NCI-H1694 treated with DMSO at 0.1 percent for 48 hours (cell line): ENCODE measurements at regions not wholly inside any gene's neighbourhood (a gene's known extent, or its start where the extent isn't known, plus 50 kb on each side); places are given as distances from the start of the nearest gene placed in this dataset.

Experiments used
- DNase-seq: peaks from one replicate; lab custom pipeline; 2025; lab: John Stamatoyannopoulos, UW

DNA sequence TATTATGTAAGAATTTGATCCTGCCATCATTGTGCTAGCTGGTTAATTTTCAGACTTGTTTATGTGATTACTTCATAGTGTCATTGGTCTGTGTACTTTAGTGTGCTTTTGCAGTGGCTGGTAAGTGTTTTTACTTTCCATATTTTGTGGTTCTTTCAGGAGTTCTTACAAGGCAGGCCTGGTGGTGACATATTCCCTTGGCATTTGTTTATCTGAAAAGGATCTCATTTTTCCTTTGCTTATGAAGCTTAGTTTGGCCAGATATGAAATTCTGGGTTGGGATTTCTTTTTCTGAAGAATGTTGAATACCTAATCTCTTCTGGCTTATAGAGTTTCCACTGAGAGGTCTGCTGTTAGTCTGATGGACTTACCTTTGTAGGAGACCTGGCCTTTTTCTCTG is 72.8 kb upstream of the MC4R start:
- DNase-seq: no peak

DNA sequence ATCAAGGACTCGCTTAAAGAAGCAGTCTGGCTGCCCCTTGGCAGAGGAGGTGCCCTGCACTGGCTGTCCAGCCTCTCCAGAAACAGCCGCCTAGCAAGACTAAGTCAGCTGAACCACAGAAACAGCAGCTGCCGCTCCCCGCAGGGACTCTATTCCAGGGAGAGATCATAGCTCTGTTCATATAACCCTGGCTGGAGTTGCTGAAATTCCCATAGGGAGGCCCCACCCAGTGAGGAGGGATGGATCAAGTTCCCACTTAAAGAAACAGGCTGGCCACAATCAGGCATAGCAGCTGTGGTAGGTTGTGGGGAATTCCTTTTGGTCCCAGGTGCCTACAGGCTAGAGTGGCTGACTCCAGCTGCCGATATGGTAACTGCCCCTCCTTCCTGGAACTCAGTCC is 74.2 kb upstream of the MC4R start:
- DNase-seq: no peak

DNA sequence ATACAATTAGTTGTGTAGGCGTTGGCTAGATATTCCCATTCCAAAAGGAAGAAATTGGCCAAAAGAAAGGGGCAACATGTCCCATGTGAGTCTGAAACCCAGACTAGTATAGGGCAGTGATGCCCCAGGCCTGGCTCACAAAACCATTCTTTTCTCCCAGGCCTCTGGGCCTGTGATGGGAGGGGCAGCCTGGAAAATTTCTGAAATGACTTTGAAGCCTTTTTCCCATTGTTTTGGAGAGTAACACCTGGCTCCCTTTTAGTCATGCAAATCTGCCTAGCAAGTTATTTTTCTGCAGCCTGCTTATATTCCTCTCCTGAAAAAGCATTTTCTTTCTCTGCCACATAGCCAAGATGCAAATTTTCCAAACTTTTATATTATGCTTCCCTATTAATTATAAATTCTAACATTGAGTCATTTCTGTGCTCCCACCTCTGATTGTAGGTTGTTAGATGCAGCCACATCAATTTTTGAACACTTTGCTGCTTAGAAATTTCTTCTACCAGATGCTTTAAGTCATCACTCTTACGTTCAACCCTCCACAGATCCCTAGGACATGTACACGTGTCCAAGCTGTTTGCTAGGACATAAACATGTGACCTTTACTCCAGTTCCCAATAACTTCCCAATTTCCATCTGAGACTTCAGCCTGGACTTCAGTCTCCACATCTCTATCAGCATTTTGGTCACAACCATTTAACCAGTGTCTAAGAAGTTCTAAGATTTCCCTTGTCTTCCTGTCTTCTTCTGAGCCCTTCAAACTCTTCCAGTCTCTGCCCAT is 76.1 kb upstream of the MC4R start:
- no peak for DNase-seq

DNA sequence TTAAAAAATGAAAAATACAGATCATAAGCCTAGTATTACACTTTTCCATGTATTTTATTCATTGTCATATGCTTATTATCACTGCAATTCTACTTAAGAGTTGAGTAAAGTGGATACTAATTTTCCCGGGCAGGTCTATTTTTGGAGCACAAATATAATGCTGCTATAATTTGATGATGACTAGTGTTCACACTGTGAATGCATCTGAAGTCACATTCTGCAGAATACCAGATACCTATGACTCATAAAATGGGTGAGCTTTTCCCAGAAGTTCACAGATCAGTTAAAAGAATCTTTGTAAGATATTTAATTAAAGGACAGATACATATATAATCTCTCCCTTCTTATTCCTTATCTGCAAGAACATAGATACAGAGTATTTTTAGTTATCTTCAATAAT is 79.8 kb upstream of the MC4R start:
- no peak for DNase-seq

DNA sequence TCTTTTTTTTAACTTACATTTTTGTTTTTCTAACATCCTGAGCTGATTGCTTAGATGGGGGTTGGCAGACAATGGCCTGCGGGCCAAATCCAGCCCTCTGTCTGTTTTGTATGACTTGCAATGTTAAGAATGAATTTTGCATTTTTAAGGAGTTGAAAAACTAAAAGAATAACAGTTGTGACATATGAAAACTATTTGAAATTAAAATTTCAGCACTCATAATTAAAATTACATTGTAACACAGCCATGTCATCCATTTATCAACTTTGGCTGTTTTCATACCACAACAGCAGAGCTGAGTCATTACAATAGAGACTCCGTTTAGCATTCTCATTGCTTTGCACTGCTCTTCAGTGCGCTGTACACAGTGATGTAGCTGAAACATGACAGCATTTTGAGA is 94.1 kb upstream of the MC4R start:
- no peak for DNase-seq

DNA sequence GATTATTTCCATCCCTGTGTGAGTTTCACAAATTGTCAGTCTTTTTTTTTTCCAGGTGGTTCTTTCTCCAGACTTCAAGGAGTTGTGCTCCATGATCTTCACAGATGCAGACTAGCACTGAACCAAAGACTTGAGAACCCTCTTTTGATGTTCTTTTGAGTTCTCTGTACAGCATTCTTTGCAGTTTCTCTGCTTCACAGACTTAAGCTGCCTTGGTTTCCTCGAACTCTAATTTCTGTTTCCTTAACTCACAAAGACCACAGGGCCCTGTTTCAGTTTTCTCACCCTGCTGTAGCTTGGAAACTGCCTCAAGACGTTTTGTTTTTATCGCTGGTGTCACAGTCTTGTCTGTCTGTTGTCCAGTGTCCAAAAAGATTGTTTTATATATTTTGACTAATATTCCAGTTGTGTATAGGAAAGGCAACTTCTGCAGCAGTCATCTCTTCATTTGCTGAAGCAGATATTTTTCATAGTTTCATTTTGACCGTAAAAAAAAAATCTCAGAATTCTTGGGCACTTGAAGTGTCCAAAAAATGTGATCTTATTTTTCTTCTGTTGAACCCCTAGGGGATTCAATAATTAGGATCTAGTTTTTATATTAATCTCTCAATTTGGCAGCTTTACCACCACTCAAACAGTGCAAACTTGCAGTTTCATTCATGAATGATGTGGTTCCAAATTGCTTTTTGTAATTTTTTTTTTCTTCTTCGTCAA is 97.0 kb upstream of the MC4R start:
- no peak for DNase-seq

DNA sequence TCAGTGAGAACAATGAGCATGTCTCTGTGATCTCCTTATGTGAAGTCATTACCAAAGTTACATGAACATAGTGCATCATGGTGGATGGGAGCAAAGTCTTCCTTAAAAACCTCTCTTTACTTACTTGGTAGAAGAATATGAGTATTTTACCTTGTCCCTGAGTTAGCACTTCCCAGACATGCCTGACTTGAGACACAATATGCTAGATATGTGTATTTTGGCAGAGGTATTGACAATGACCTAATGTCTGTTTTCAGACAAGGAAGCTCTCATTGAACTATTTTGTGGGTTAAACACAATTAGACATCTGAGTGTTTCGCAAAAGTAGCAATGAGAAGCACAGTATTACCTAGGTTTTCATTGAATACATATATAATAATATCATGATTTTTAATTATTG is 99.1 kb upstream of the MC4R start:
- DNase-seq: no peak

DNA sequence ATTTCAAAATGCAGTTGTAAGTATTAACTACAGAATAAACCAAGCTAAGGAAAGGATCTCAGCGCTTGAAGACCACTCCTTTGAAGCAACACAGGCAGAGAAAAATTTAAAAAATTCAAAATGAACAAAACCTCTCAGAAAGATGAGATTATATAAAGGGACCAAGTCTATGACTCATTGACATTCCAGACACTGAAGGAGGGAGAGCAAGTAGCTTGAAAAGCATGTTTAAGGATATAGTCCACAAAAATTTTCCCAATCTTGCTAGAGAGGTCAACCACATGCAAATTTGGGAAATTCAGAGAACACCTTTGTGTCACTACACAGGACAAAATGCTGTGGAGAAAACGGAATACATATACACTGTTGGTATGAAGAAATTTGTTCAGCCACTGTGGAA is 112.6 kb upstream of the MC4R start:
- DNase-seq: no peak

DNA sequence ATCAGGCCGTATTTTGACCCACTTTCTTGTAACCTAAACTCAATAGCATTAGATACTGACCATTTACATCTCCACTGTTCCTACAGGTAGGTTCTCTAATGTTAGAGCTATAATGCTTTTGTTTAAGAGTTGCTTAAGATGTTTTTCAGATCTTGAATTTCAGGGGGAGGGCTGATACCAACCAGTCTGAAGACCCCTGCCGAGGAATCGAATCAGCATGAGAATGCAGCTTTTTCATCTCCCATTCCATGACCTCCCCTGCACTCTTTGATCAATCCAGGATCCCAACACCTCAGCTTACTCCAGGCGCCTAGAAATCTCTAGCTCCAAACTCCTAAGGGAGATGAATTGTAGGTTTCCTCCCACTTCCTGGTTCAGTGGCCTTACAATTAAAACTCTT is 120.5 kb upstream of the MC4R start:
- no peak for DNase-seq

DNA sequence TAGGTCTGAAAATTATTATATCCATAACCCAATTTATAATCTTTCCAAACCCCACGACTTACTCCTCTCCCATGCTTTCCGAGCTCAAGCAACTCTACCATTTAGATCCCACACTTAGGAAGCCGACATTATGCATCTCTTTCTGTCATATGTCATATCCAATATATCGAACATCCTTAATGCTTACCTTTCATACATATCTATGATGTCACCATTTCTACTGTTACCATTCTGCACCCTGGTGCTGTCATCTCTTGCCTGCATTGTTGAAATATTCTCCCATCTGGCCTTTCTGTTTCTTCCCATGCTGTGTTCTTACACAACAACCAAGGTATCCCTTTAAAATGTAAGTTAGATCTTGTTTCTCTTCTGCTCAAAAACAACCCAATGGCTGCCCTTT is 127.1 kb upstream of the MC4R start:
- no peak for DNase-seq

DNA sequence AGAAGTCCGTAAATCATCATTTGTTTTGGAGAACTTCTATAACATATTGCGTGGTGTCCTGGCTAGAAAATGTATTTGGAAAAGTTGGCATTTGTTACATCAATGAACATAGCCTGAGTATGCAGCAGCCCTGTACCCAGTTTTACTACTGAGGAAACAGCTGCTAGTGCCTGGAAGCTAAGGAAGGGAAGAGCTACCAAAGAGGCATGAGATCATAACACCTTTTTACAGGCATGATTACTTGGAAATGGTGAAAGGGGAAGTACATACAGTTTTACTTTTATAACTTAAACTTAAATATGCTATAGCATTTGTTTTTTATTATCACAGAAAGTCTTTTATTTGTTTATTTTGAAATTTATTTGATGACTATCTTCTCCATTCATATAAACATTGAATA is 128.4 kb upstream of the MC4R start:
- no peak for DNase-seq

DNA sequence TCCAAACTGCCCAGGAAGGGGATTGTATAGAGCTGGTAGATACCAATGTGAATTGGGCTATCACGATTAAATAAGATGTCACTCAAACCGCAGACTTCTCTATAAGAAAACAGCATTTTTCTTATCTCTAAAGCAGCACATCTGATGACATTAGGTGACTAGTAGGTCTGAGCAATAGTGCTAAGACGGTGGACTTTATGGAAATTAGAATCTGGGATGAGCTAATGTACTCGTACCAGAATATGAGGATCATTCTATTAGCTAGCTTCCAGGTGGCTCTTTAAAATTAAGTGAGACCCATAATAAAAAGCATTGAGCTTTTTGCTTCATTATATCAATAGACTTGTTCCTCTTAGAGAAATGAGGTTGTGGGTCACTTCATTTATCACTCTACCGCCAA is 130.0 kb upstream of the MC4R start:
- no peak for DNase-seq

DNA sequence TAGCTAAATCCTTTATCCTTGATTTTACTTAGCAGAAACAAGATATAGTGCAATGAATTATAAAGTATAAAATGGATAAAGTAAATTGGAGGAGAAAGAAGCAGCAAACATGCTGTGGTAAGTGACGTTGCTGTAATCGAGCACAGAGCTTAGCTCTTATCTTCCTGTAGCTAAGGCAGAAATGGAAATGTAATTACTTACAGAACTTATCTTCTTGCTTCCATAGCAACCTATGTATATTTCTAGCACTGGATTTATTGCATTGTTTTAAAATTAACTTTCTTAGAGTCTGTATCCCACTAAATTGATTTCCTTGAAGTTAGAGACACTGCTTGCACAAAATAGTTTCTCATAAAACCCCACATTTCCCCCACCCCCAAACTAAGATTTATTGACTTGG is 130.6 kb upstream of the MC4R start:
- no peak for DNase-seq

DNA sequence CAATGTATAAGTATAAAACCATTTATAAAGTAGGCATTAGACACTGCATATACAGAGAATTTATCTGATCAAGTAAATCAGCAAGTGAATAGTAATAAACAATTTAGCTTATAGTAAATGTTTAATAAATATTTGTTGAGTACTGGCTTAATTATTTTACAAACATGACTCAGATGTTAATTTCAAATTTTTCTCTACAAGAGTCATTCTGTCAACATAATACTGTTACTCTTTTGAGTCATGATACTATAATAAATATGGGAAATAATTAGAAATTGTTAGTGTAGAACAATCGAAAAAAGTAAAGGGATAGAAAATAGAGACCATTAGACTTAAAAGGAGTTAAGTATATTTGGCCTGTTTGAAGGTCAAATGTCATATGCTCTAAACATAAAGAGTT is 133.6 kb upstream of the MC4R start:
- DNase-seq: no peak

DNA sequence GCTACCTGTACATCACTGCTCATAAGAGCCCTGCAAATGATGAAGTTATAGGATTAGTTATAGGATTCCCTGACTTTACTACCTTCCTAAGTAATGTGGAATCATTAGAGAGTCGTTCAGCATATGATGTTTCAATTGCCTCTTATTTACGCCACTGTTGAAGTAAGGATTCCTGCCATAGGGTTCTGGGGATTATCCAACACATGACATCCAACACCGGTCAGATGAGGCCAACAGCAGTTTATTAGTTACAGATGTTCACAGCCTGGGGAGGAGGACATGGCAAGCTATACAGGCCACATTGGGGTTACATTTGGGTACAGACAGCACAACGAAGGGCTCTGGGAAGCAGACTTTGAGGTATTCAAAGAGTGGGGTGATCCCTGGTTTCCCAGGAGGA is 134.1 kb upstream of the MC4R start:
- DNase-seq: no peak

DNA sequence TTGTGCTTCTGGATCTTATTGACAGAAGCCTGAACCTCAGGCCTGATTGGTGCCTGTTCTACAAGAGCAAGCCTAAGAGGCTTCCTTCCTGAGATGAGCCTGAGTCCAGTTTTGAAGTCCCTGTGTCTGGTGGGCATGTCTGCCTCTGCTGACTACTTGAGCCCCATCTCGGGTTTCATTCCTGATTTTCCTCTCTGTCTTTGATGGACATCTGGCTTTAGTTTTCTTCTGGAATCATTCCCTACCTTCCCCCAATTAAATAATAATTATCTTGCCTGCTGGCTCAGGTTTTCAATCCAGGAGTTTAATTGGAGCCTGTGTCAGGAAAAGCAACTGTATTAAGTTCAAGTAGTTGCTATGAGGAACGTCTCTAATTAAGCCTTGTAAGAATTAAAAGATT is 135.5 kb upstream of the MC4R start:
- peak; percentile 50 for DNase-seq

DNA sequence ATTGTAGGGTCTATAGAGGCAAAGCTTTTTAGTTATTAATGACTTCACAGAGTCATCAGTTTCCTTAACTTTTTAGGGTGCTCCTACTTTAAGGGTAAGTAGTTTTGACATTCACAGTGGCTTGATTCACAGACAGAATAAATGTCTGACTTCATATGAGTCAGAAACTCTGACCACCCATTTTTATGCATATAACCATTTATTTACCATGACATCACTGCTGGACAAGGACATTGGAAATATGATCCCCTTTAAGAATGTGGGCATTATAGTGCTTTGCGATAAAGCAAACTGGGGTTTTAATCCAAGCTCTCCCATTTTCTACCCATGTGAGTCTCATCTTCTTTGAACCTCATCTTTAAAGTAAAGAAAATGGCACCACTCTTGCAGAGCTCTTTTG is 162.0 kb upstream of the MC4R start:
- DNase-seq: no peak

DNA sequence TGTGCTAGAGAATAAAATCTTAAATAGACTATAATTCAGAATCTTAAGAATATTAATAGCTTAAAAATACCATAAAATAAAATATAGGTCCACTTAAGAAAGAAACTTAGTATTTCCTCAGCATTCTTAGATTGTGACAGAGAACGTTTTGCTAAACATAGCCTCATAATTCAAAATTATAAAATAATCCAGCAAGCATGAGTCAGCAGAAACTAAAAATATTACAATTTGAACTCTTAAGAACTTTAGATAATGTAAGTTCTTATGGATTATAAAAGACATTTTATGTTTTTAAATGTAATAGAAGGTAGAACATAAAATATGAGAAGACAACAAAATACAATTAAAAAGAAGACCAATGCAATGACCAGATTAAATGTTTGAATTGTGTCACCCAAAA is 164.5 kb upstream of the MC4R start:
- DNase-seq: no peak

DNA sequence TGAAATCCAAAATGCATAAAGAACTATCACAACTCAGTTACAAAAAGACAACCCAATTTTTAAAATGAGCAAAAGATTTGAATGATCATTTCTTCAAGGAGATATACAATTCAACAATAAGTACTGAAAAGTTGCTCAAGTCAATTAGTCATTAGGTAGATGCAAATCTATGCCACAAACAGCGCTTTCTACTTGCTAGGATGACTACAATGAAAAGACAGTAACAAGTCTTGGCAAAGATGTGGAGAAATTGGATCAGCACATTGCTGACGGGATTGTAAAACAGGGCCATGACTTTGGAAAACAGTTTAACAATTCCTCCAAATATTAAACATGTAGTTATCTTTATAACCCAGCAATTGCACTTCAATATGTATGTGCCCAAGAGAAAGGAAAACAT is 166.3 kb upstream of the MC4R start:
- DNase-seq: no peak

DNA sequence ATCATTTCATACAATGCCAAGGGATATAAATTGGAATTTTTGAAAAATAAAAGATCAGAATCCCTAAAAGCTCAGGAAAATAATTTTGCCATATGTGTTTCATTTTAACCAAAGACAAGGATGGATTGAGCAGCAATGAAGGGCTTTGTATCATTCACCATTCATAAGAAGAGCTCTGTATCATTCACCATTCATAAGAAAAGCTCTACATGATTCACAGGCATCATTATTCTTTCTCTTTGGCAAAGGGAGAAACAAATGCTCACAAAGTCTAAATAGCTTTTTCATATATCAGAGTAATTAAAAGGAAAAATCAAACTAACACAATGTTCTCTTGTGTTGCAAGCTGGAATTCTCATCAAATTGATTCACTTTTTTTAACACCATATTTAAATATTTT is 169.1 kb upstream of the MC4R start:
- no peak for DNase-seq

DNA sequence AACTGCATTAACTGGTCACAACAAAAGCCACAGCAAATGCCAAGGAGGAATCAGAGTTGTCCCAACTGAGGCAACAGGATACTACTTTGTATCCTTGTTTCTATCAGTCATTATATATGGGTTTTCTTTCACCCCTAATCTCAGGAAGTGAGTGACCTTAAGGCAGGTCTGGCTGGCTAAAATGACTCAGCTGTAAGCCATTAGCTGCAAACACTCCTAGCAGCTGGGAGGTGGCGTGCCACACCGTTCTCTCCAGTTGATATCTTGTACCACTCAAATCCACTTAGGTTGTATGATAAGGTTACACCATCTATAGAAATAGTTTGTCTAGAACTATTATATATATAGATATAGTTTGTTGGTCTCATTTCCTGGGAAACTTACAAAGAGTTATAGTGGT is 171.1 kb upstream of the MC4R start:
- DNase-seq: no peak

DNA sequence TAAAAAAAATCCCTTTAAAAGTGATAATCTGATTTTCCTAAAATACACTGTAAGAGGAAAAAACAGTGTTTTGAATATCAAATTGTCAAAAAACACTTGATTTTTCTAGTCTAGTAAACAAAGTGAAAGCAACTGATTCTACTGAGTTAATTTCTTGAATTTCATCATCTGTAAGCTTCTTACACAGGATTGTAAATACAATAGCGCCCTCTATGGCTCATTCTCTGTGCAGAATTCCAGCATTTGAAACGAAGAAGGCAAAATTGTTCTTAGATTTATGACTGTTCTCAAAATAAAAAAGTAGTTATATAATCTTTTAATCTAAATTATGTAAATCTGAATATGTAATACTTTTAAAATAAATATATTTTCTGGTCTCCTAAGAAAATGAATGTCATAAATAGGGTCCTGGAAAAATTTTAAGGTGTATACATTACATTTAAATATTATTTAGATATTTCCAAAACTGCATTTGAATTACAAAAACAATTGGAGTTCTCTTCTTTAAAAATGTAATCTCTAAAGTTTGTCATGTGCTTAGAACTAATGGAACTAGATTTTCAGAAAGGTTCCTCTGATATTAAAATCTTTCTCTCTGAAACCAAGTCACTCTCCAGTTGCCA is 176.9 kb upstream of the MC4R start:
- DNase-seq: peak; percentile 77

DNA sequence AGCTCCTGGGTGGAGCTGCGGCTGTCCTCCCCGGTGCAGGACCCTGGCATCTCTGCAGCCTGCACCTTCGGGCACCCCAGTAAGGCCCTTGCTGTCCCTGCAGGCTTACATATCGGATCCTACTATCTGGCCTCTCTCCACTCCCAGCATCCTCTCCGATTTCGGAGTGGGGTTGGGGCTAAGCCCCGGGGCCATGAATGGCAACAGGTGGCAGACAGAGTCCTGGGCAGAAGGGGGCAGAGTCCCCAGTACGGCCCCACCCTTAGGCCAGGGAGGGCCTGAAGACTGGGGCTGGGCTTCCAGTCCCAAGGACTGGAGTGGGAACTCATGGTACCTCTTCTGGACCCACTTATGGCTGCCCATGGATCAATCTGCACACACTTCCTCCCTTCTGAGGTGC is 180.4 kb upstream of the MC4R start:
- DNase-seq: no peak

DNA sequence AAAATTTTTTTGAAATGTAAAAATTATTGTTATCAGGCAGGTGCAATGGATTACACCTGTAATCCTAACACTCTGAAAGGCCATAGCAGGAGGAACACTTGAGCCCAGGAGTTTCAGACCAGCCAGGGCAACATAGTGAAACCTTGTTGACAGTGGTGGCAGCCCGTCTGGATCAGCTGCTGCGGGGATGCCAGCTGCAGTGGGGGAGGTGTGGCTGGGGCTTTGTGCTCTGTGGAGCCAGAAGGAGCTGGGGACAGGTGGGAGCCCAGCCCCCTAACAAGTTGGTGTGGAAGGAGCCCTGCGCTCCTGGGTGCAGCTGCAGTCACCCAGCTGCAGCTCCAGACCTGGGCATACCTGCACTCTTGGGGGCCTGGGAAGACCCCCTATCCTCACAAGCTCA is 182.4 kb upstream of the MC4R start:
- no peak for DNase-seq
